HG03280 (cell line): ENCODE measurements at regions not wholly inside any gene's neighbourhood (a gene's known extent, or its start where the extent isn't known, plus 50 kb on each side); places are given as distances from the start of the nearest gene placed in this dataset.
"Not testable (repeated sequence)": the region's sequence is repeated elsewhere in the genome, so short reads cannot be mapped to it uniquely, and the experiment has no call there.

Experiments used
- ATAC-seq: cut with Tn5 transposase; IDR thresholded peaks from one replicate; pipeline ENCODE4 v1.9.1; 2021; ENCODE audit warnings: mild to moderate bottlenecking, moderate library complexity; ENCODE audit not compliant: unreplicated experiment

DNA sequence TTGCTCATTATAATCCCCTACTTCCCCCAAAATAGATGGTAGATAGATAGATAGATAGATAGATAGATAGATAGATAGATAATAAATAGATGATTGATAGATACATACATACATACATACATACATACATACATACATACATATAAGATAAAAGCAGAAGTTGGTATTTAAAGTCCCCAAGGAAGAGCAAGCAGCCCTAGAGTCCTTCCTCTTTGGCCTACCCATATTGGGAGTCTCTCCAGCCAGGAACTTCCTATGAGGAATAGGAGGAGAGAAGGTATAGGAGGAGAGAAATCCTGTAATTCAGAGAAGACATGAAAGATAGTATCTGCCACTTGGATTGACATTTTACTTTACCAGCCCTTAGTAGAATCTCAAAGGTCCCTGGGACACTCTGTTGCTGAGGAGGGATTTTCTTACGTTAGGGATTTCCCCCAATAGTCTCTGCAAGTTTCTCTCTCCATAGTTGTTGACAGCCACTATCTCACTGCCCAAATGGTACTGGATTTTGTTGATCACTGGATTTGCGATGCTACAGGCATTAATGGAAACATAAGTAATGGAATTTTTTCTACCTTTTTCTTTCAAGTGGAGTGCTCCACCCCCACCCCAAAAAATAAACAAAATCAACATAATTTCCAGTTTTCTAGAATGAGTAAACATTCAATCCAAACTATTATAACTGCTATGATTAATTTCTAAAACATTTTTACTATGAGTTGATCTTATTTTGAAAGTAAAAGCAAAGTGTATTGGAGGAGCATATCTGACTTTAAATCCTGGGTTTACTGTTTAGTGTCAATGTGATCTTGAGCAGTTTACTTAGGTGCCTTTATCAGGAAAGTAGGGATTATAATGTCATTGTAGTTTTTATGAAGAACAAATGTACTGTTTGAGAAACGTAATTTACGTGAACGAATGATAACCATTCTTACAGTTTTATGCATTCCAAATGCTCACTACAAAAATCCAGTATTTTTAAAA, 93.2 kb upstream of the TNFSF4 start:
- no peak for ATAC-seq

GRCh38 chr1:173301507-173301906, 94.4 kb upstream of the TNFSF4 start:
- ATAC-seq = no peak

DNA sequence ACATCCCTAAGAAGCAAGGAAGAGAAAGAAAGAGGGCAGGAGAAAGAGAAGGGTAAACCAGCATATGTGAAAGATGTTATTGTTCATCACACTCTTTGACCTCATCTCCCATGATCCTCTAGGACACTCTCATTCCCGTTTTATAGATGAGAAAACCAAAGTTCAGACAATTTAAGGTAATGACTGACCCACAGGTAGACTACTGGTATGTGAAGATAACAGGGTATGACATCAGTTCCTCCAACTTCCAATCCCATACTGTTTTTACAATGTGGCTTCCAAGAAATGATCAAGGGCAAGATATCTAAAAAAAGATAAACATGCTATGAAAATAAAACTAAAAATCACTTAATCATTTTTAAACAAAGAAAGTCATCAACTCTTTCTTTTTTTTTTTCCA, 95.2 kb upstream of the TNFSF4 start:
- no peak for ATAC-seq

DNA sequence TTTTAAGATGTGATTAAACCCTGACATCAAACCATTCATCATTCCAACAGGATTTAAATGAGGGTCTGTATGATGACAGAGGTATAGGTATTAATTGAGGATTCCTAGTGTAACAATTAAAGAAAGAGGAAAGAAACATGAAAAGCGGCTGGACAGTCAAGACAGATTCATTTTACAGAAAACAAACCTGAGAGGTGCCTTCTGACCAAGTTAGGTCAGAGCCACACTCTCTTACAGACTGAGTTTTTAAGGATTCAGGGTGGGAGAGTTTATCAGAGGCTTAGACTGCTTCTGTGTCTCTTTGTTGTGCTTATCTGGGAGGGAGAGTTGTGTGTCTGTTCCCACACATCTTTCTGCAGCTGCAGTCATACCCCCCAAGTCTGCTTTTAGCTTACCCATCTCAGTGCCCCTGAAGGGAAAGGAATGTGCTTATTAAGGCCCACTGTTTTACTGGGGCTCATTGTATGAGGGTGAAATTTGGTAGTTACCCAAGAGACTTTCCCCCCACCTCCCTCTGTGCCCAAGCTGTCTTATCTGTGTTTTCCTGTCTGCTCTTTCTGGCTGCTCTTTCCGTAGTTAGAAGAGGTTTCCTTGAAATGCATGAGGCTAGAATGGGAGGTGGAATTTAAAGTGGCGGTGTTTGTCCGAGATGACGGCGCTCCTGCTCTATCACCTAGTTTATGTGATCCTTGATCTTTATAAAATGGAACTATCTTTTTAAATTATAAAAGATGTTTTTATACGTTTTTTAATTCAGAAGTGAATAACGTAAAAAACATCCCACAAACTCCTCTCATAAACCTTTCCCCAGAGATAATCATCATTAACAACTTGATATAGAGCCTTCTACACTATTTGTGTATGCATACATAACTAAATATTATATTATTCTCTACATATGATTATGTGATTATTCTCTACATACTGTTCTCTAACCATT, 96.0 kb upstream of the TNFSF4 start:
- ATAC-seq = no peak

- no peak for ATAC-seq
Observed at GRCh38 chr1:173303984-173304383, 96.9 kb upstream of the TNFSF4 start.

DNA sequence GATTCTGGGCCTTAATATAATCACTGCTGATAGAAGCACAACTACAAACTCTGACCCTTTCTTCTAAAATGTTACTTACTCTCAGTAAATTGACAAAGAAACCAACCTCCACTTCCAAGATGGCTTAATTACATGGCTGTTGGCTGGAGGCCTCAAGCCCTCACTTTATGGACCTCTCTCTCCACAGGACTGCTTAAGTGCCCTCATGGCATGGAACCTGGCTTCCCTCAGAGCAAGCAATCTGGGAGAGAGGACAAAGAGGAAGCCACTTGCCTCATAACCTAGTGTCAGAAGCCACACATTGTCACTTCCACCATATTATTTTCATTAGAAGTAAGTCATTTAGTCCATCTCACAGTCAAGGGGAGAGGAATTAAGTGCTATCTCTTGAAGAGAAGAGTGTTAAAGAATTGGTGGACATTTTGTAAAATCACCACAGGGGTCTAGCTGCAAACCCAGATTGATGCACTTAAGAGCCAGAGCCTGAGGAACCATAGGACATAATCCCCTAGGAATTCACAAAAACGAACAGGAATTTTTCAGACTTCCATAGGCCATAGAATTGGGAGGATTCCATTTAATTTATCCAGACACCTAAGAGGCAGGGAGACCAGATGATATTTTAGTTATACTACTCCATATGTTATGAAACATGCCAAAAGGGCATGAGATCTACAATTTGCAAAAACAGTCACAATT, 97.5 kb upstream of the TNFSF4 start:
- no peak for ATAC-seq

- no peak for ATAC-seq
Observed at GRCh38 chr1:173307845-173308244, 100.7 kb upstream of the TNFSF4 start.

DNA sequence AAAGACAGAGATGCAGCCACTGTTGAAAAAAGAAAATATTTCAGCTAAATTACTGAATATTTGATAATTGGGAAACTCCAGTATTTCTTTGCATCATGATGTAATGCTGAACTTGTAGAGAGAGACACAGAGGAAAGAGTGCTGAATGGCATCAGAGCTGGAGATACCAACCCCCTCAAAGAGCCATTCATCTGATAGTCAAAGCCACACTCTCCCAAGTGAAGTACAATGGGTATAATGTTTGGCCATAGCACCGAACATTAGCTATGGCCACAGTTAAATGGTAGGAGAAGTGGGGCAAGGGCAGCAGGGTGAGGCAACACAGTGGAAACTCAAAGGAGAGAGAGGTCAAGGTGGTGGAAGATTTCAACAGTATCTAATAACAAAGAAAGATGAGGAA, 107.5 kb upstream of the TNFSF4 start:
- ATAC-seq = no peak

GRCh38 chr1:173315296-173315695, 108.2 kb upstream of the TNFSF4 start:
- no peak for ATAC-seq

- no peak for ATAC-seq
Observed at GRCh38 chr1:173318788-173319187, 111.7 kb upstream of the TNFSF4 start.

DNA sequence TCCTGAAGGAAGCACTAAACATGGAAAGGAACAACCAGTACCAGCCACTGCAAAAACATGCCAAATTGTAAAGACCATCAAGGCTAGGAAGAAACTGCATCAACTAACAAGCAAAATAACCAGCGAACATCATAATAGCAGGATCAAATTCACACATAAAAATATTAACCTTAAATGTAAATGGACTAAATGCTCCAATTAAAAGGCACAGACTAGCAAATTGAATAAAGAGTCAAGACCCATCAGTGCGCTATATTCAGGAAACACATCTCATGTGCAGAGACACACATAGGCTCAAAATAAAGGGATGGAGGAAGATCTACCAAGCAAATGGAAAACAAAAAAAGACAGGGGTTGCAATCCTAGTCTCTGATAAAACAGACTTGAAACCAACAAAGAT, 117.2 kb upstream of the TNFSF4 start:
- ATAC-seq = not testable (repeated sequence)

GRCh38 chr1:173327987-173328386, 120.9 kb upstream of the TNFSF4 start:
- ATAC-seq = not testable (repeated sequence)

DNA sequence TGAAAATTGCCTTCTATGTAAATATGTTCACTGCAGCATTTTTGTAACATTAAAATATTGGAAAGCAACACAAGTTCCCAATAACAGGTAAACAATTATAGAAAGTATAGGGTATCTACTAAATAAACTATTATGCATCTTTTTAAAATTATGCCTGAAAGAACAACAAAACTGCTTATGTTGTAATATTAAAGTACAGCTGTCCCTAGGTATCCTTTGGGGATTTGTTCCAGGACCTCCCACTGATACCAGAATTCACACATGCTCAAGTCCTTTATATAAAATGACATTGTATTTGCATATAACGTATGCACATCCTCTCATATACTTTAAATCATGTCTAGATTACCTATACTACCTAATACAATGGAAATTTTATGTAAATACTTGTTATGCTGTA, 121.8 kb upstream of the TNFSF4 start:
- ATAC-seq = no peak

DNA sequence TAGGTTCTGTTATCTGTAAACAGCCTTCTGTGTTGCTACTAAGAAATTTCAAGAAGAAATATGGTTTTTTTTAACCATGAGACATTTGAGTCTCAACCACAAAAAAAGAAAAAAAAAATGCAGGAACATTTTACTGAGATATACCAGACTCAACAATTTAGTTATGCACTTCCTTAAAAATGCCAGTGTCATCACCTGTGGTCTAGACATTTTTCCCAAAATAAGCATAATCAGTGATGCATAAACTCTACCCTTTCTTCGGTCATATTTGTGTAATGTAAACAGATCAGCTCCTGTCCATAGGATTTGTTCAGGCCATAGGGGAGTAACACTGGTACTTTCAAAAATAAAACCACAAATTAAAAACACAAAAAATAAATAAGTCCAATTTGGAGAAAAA, 122.6 kb upstream of the TNFSF4 start:
- ATAC-seq = no peak

GRCh38 chr1:173330149-173330951, 123.2 kb upstream of the TNFSF4 start:
- no peak for ATAC-seq

GRCh38 chr1:173330952-173331548, 123.9 kb upstream of the TNFSF4 start:
- ATAC-seq = not testable (repeated sequence)

- no peak for ATAC-seq
Observed at GRCh38 chr1:173332026-173332425, 124.9 kb upstream of the TNFSF4 start.

DNA sequence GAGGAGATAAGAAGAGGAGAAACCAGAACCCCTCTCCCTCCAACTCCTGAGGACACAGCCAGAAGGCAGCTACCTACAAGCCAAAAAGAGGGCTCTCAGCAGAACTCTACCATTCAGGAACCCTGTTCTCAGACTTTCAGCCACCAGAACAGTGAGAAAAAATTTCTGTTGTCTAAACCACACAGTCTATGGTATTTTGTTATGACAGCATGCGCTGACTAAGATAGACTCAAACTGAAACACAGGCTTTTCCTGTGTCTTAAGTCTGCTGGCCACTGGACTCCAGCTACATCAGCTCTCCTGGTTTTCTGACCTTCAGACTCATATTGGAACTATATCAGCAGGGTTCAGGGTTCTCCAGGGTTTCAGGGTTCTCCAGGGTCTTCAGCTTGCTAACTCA, 126.5 kb upstream of the TNFSF4 start:
- ATAC-seq = peak; percentile 76

GRCh38 chr1:173337126-173337525, 130.0 kb upstream of the TNFSF4 start:
- no peak for ATAC-seq

DNA sequence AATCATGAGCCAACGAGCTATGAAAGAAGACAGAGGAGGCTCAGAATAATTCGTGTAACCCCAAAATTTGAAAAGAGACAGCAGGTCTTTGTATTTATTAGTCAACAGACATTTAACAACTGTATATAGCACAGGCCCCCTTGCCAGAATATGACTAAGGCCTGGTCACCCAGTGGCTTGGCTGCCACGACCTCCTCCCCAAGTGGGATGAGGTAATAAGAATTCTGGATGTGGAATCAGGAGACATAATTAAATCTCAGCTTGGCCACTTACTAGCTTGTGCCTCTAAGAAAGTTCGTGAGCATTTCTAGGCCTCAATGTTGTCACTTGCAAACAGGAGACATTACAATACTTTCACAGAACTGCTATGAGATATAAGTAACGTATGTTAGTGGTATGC, 134.2 kb upstream of the TNFSF4 start:
- ATAC-seq = no peak
